ENCODE measurements at regions not wholly inside any gene's neighbourhood (a gene's known extent, or its start where the extent isn't known, plus 50 kb on each side); places are given as distances from the start of the nearest gene placed in this dataset.

GRCh38 chr3:86147119-86147518 lies 843.8 kb downstream of the VGLL3 start:
- TF ChIP-seq TAF1 (IDR thresholded peaks at IDR 0.05; ENCODE audit: borderline replicate concordance, insufficient read depth, low read length): no peak
- TF ChIP-seq SIN3A (IDR thresholded peaks at IDR 0.05; ENCODE audit: borderline replicate concordance, insufficient read depth, low read length): no peak
- TF ChIP-seq POLR2AphosphoS5 (IDR thresholded peaks at IDR 0.05; ENCODE audit: low read depth, low read length): no peak
- TF ChIP-seq, protein P1, sequence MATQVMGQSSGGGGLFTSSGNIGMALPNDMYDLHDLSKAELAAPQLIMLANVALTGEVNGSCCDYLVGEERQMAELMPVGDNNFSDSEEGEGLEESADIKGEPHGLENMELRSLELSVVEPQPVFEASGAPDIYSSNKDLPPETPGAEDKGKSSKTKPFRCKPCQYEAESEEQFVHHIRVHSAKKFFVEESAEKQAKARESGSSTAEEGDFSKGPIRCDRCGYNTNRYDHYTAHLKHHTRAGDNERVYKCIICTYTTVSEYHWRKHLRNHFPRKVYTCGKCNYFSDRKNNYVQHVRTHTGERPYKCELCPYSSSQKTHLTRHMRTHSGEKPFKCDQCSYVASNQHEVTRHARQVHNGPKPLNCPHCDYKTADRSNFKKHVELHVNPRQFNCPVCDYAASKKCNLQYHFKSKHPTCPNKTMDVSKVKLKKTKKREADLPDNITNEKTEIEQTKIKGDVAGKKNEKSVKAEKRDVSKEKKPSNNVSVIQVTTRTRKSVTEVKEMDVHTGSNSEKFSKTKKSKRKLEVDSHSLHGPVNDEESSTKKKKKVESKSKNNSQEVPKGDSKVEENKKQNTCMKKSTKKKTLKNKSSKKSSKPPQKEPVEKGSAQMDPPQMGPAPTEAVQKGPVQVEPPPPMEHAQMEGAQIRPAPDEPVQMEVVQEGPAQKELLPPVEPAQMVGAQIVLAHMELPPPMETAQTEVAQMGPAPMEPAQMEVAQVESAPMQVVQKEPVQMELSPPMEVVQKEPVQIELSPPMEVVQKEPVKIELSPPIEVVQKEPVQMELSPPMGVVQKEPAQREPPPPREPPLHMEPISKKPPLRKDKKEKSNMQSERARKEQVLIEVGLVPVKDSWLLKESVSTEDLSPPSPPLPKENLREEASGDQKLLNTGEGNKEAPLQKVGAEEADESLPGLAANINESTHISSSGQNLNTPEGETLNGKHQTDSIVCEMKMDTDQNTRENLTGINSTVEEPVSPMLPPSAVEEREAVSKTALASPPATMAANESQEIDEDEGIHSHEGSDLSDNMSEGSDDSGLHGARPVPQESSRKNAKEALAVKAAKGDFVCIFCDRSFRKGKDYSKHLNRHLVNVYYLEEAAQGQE (IDR thresholded peaks at IDR 0.05; ENCODE audit: insufficient read depth in 1 of 2, low read depth in 2 of 2, low read length in 2 of 2): no peak
- no peak for TF ChIP-seq FOXP2 (optimal IDR thresholded peaks at IDR 0.05; ENCODE audit: borderline replicate concordance, extremely low read depth, extremely low read length, insufficient read depth)
